ENCODE measurements at regions not wholly inside any gene's neighbourhood (a gene's known extent, or its start where the extent isn't known, plus 50 kb on each side); places are given as distances from the start of the nearest gene placed in this dataset.

- H3K4me3 ChIP-seq (replicated peaks; ENCODE audit: low read depth, low read length), result no peak overlapping the region
- no peaks in the 10 kb centered on the region for H3K36me3 ChIP-seq (ENCODE audit: control insufficient read depth, insufficient read depth, low read length)
- H3K27me3 ChIP-seq (replicated peaks; ENCODE audit: control insufficient read depth, insufficient read depth, low read length), result no peaks in the 10 kb centered on the region
- DNase-seq (ENCODE audit: extremely low read depth, insufficient read length), result no peak
- TF ChIP-seq CTCF (IDR thresholded peaks at IDR 0.05; ENCODE audit: insufficient read depth, low read length, poor library complexity, severe bottlenecking), result no peak
Measured at GRCh38 chr2:150866431-150866830, 379.0 kb upstream of the RND3 start.

GRCh38 chr2:150863691-150864090 is 376.2 kb upstream of the RND3 start:
- no peak for DNase-seq (ENCODE audit: extremely low read depth, insufficient read length)
- no peak for TF ChIP-seq CTCF (IDR thresholded peaks at IDR 0.05; ENCODE audit: insufficient read depth, low read length, poor library complexity, severe bottlenecking)
- H3K27me3 ChIP-seq (replicated peaks; ENCODE audit: control insufficient read depth, insufficient read depth, low read length), result no peaks in the 10 kb centered on the region
- H3K4me3 ChIP-seq (replicated peaks; ENCODE audit: low read depth, low read length), result no peak overlapping the region
- H3K36me3 ChIP-seq (ENCODE audit: control insufficient read depth, insufficient read depth, low read length), result no peaks in the 10 kb centered on the region

- no peak for TF ChIP-seq CTCF (IDR thresholded peaks at IDR 0.05; ENCODE audit: insufficient read depth, low read length, poor library complexity, severe bottlenecking)
- no peak for DNase-seq (ENCODE audit: extremely low read depth, insufficient read length)
- no peaks in the 10 kb centered on the region for H3K27me3 ChIP-seq (replicated peaks; ENCODE audit: control insufficient read depth, insufficient read depth, low read length)
- no peaks in the 10 kb centered on the region for H3K36me3 ChIP-seq (ENCODE audit: control insufficient read depth, insufficient read depth, low read length)
- no peak overlapping the region for H3K4me3 ChIP-seq (replicated peaks; ENCODE audit: low read depth, low read length)
Measured at GRCh38 chr2:150860301-150860700, 372.8 kb upstream of the RND3 start.

- Histone ChIP-seq H3K27me3 (replicated peaks; ENCODE audit: control insufficient read depth, insufficient read depth, low read length) (no peaks in the 10 kb centered on the region), H3K4me3 (replicated peaks; ENCODE audit: low read depth, low read length) (no peak overlapping the region), H3K36me3 (ENCODE audit: control insufficient read depth, insufficient read depth, low read length) (no peaks in the 10 kb centered on the region)
- TF ChIP-seq CTCF (IDR thresholded peaks at IDR 0.05; ENCODE audit: insufficient read depth, low read length, poor library complexity, severe bottlenecking), result no peak
- DNase-seq (ENCODE audit: extremely low read depth, insufficient read length), result no peak
Measured at GRCh38 chr2:150859877-150860276, 372.4 kb upstream of the RND3 start.

- DNase-seq (ENCODE audit: extremely low read depth, insufficient read length), result no peak
- H3K4me3 ChIP-seq (replicated peaks; ENCODE audit: low read depth, low read length), result no peak overlapping the region
- no peaks in the 10 kb centered on the region for H3K36me3 ChIP-seq (ENCODE audit: control insufficient read depth, insufficient read depth, low read length)
- no peak for TF ChIP-seq CTCF (IDR thresholded peaks at IDR 0.05; ENCODE audit: insufficient read depth, low read length, poor library complexity, severe bottlenecking)
- H3K27me3 ChIP-seq (replicated peaks; ENCODE audit: control insufficient read depth, insufficient read depth, low read length), result no peaks in the 10 kb centered on the region
Measured at GRCh38 chr2:150859162-150859561, 371.7 kb upstream of the RND3 start.

GRCh38 chr2:150858382-150858781 is 370.9 kb upstream of the RND3 start:
- Histone ChIP-seq H3K4me3 (replicated peaks; ENCODE audit: low read depth, low read length) (no peak overlapping the region), H3K36me3 (ENCODE audit: control insufficient read depth, insufficient read depth, low read length) (no peaks in the 10 kb centered on the region), H3K27me3 (replicated peaks; ENCODE audit: control insufficient read depth, insufficient read depth, low read length) (no peaks in the 10 kb centered on the region)
- no peak for TF ChIP-seq CTCF (IDR thresholded peaks at IDR 0.05; ENCODE audit: insufficient read depth, low read length, poor library complexity, severe bottlenecking)
- no peak for DNase-seq (ENCODE audit: extremely low read depth, insufficient read length)

All from GM06990 (cell line).